NB4 (cell line): ENCODE measurements at regions not wholly inside any gene's neighbourhood (a gene's known extent, or its start where the extent isn't known, plus 50 kb on each side); places are given as distances from the start of the nearest gene placed in this dataset.

Experiments used
- CTCF ChIP-seq: IDR thresholded peaks from one replicate; pipeline ENCODE4 v1.5.1; 2012; ENCODE audit warnings: low read depth, low read length
- MYC ChIP-seq: IDR thresholded peaks from 2 replicates; pipeline ENCODE4 v1.6.1; 2011; ENCODE audit warnings: low read depth, low read length
- POLR2A ChIP-seq: IDR thresholded peaks from 2 replicates; pipeline ENCODE4 v1.6.1; 2011; ENCODE audit warnings: mild to moderate bottlenecking; ENCODE audit not compliant: insufficient read length; ENCODE audit errors: extremely low read depth
- TF ChIP-seq, protein P1 (sequence below): IDR thresholded peaks from 2 replicates; pipeline ENCODE4 v1.6.1; 2011; ENCODE audit warnings: low read depth, low read length

GRCh38 chr9:31601666-31602065 is 782.8 kb upstream of the ACO1 start:
- TF ChIP-seq CTCF, result no peak
- no peak for TF ChIP-seq POLR2A
- TF ChIP-seq, protein P1, sequence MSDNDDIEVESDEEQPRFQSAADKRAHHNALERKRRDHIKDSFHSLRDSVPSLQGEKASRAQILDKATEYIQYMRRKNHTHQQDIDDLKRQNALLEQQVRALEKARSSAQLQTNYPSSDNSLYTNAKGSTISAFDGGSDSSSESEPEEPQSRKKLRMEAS, result no peak
- no peak for TF ChIP-seq MYC
